HUES6 (cell line): ENCODE measurements at regions not wholly inside any gene's neighbourhood (a gene's known extent, or its start where the extent isn't known, plus 50 kb on each side); places are given as distances from the start of the nearest gene placed in this dataset.

Experiments
- H3K27ac ChIP-seq: 2 replicates; pipeline ENCODE4 v1.7.0; 2013; ENCODE audit warnings: low read depth, mild to moderate bottlenecking, low read length, inconsistent platforms
- H3K27me3 ChIP-seq: 2 replicates; pipeline ENCODE4 v1.6.1; 2013; ENCODE audit warnings: low read length; ENCODE audit not compliant: control insufficient read depth, insufficient read depth
- H3K36me3 ChIP-seq: 2 replicates; pipeline ENCODE4 v1.6.1; 2013; ENCODE audit warnings: low read length; ENCODE audit not compliant: control insufficient read depth, insufficient read depth
- H3K4me1 ChIP-seq: 2 replicates; pipeline ENCODE4 v1.6.1; 2013; ENCODE audit warnings: low read length; ENCODE audit not compliant: control insufficient read depth, insufficient read depth
- H3K4me3 ChIP-seq: 2 replicates; pipeline ENCODE4 v1.5.1; 2013; ENCODE audit warnings: low read depth, low read length
- H3K9ac ChIP-seq: one replicate; pipeline ENCODE4 v1.6.1; 2013; ENCODE audit warnings: mild to moderate bottlenecking, low read length
- H3K9me3 ChIP-seq: 2 replicates; pipeline ENCODE4 v1.6.1; 2013; ENCODE audit warnings: low read depth, low read length; ENCODE audit not compliant: control insufficient read depth, insufficient read depth

GRCh38 chr22:49470741-49471503 is 356.8 kb downstream of the BRD1 start:
- Histone ChIP-seq H3K27me3 (no peaks in the 10 kb centered on the region), H3K4me1 (no peaks in the 10 kb centered on the region), H3K9me3 (no peaks in the 10 kb centered on the region), H3K4me3 (no peak overlapping the region), H3K9ac (no peak overlapping the region), H3K27ac (no peak overlapping the region), H3K36me3 (no peaks in the 10 kb centered on the region)

DNA sequence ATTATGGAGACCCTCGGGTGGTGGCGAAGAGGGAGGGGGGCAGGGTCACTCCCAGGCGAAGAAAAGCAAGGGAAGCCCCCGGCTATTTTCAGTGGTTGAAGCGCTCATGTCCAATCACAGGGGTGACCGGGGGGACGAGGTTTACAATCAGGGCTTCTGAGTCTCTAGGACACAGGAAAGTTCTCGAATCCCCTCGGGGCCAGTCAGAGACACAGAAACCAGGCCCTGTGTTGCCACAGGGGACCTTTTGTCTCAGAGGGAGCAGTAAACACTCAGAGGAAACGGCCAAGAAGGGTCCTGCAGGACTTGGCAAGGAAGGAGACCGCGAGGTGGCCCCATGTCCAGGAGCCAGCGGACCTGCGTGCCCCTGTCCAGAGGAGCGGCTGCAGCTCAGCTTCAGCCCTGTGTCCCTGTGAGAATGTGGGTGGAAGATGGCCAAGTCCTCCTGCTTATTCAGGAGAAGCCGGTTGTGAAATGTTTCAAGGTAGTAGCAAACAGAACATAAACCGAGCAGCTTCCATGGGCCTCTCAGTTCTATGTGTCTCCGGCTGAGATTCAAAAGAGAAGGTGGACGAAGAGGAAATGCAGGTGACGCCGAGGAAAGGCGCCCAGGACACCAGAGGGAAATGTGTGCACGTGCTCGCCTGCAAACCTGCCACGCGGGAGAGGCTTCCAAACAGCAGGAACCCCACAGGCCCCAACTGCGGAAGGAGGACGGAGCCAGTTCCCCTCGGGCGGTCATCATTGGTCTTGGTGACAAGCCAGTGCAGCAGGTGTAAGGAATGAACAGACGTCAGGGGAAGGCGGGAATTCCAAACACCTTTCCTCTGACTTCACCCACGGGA is 357.6 kb downstream of the BRD1 start:
- Histone ChIP-seq H3K27me3 (no peaks in the 10 kb centered on the region), H3K9ac (no peak overlapping the region), H3K4me3 (no peak overlapping the region), H3K27ac (no peak overlapping the region), H3K36me3 (no peaks in the 10 kb centered on the region), H3K4me1 (no peaks in the 10 kb centered on the region), H3K9me3 (no peaks in the 10 kb centered on the region)

DNA sequence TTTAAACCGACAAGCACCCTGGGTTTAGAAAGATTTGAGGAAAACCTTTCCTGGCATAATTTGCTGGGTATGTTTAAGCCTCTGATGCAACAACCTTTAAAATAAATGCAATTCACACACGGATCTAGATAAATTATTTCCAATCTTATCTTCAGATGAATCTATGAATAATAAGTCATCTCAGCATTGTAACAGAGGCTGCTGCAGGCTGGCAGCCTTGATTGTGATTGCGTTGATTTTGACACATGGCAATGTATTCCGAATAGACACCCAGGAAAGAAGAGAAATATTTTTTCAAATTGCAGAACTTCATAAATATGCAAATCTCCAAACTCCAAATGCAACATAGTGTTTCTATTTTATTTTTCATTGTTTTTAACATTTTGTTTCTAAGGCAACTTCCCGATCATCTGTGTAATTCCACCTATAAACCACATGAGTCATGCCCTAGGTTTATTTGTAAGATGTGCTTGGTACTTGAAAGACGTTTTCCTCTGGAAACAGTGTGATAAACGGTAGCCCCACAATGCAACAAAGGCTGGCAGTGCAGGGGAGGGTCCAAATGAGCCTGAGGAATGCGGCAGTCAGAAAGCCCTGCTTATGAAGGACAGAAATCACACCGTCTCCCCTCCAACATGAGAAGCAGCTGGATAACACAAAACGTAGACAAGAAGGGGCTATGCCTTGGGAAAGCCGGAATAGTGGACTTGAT is 359.0 kb downstream of the BRD1 start:
- no peak overlapping the region for H3K4me3 ChIP-seq
- H3K9me3 ChIP-seq: no peaks in the 10 kb centered on the region
- H3K36me3 ChIP-seq: no peaks in the 10 kb centered on the region
- no peak overlapping the region for H3K27ac ChIP-seq
- no peak overlapping the region for H3K9ac ChIP-seq
- H3K4me1 ChIP-seq: no peaks in the 10 kb centered on the region
- H3K27me3 ChIP-seq: no peaks in the 10 kb centered on the region

DNA sequence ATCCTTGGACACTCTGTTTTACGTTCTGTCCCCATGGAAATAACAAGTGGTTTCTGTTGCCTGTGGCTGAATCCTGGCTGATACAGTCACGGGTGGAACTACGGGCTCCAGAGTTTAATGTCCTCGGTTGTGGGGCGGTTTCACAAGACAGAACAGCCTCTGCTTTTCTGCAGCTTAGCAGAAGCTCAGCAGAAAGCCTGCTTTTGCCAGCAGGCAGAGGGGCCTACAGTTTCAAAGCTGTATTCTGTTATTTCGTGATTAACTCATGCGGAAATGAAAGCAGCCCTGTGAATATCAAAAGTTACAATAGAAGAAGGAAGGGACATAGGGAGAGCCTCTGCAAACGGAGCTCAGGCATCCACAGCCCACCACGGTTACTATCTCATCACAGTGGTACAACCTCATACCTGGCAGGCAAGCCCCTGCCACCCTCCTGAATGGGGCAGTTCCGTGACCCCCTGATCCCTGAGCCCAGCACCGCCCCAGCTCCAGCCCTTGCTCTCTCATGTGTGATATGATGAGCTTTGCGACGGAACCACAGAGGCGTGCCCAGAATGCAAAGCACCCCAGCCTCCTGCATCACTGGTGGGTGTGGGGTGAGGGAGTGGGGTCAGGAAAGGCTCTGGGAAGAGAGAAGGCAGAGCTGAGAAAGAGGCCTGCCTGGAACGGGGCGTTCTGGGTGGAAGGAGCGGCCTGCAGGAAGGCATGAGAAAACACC is 360.6 kb downstream of the BRD1 start:
- no peaks in the 10 kb centered on the region for H3K27me3 ChIP-seq
- no peak overlapping the region for H3K27ac ChIP-seq
- no peak overlapping the region for H3K9ac ChIP-seq
- H3K9me3 ChIP-seq: no peaks in the 10 kb centered on the region
- no peaks in the 10 kb centered on the region for H3K36me3 ChIP-seq
- no peak overlapping the region for H3K4me3 ChIP-seq
- H3K4me1 ChIP-seq: no peaks in the 10 kb centered on the region

- no peaks in the 10 kb centered on the region for H3K4me1 ChIP-seq
- no peak overlapping the region for H3K9ac ChIP-seq
- H3K27ac ChIP-seq: no peak overlapping the region
- H3K4me3 ChIP-seq: no peak overlapping the region
- no peaks in the 10 kb centered on the region for H3K9me3 ChIP-seq
- H3K27me3 ChIP-seq: 0 out of 2 replicates have a peak, but pooled peaks cover 3% of the 10 kb centered on the region
- no peaks in the 10 kb centered on the region for H3K36me3 ChIP-seq
These were observed 363.6 kb downstream of the BRD1 start for GRCh38 chr22:49464037-49464436.

DNA sequence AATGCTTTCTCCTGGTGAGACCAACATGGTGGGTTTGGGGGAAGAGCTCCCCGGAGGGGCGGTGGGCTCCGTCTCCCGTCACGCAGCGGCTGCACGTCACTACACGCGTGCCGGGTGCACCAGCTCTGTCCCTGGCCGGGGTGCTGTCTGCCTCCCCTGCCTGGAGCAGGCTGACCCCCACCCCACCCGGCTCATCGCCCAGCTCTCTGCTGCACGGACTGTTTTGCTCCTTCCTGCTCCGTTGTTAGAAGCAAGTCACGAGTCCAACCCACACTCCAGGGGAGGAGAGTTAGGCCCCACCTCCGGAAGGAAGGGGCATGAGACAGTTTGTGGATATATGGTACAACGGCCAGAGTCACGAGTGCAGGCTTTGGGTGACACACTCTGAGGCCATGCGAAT is 364.9 kb downstream of the BRD1 start:
- 0 out of 2 replicates have a peak, but pooled peaks cover 3% of the 10 kb centered on the region for H3K27me3 ChIP-seq
- H3K4me1 ChIP-seq: no peaks in the 10 kb centered on the region
- H3K9ac ChIP-seq: no peak overlapping the region
- H3K4me3 ChIP-seq: no peak overlapping the region
- no peaks in the 10 kb centered on the region for H3K36me3 ChIP-seq
- H3K27ac ChIP-seq: no peak overlapping the region
- H3K9me3 ChIP-seq: no peaks in the 10 kb centered on the region

GRCh38 chr22:49462291-49462690 is 365.4 kb downstream of the BRD1 start:
- Histone ChIP-seq H3K9me3 (no peaks in the 10 kb centered on the region), H3K9ac (no peak overlapping the region), H3K4me3 (no peak overlapping the region), H3K4me1 (no peaks in the 10 kb centered on the region), H3K27me3 (0 out of 2 replicates have a peak, but pooled peaks cover 3% of the 10 kb centered on the region), H3K27ac (no peak overlapping the region), H3K36me3 (no peaks in the 10 kb centered on the region)

- H3K4me3 ChIP-seq: no peak overlapping the region
- no peaks in the 10 kb centered on the region for H3K36me3 ChIP-seq
- H3K27ac ChIP-seq: no peak overlapping the region
- H3K27me3 ChIP-seq: 0 out of 2 replicates have a peak, but pooled peaks cover 3% of the 10 kb centered on the region
- H3K4me1 ChIP-seq: no peaks in the 10 kb centered on the region
- no peaks in the 10 kb centered on the region for H3K9me3 ChIP-seq
- no peak overlapping the region for H3K9ac ChIP-seq
These were observed 366.0 kb downstream of the BRD1 start for GRCh38 chr22:49461674-49462073.

DNA sequence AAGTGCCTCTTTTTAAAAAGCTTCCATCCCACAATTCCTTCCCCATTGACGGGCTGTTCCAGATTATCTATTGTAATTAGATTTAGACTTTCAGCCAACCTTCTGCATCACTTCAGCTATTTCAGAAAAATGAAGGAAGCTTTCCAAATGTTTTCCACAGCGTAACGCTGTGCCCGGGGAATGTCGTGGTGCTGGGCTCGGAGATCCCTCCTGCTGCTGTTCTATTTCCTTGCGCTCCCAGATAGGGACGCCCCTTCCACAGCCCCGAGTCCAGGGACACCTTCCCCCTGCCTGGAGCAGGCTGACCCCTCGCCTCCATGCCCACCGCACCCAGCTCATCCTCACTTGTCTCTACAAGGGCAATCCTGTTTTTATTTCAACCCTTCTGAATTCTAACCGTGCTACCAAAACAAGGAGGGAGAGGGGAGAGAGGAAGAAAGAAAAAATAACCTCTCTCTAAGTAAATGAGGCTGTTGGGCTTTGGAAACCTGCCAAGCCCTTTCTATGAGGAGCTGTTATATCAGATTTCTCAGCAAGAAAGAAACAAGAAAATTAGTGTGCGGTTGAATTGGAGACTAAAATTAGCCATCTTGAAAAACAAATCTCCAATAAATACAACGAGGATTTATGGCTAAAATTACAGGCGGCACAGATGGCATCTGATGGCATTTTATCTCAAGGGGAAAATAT is 366.9 kb downstream of the BRD1 start:
- no peak overlapping the region for H3K9ac ChIP-seq

DNA sequence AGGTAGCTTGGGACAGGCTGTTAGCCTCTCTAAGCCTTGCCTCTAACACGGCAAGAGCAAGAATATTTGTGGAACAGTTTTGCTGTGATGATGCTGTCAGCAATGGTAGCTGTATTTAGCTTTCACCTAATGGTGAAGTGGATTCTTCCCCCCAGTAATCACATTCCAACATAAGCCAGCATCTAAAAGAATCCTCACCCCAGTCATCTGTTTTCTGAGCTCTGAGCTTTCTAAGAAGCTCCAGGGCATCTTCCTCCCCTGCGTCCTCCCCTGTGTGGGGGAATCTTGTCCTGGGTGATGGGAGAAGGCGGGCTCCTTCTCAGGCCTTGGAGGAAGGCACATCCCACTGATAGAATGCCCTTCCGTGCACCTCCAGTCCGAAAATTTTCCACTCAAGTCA is 367.6 kb downstream of the BRD1 start:
- H3K9ac ChIP-seq: no peak overlapping the region
- no peaks in the 10 kb centered on the region for H3K36me3 ChIP-seq
- no peaks in the 10 kb centered on the region for H3K4me1 ChIP-seq
- no peak overlapping the region for H3K4me3 ChIP-seq
- 0 out of 2 replicates have a peak, but pooled peaks cover 3% of the 10 kb centered on the region for H3K27me3 ChIP-seq
- no peaks in the 10 kb centered on the region for H3K9me3 ChIP-seq
- H3K27ac ChIP-seq: no peak overlapping the region

More for the DNA sequence above, 366.9 kb downstream of the BRD1 start:
- no peaks in the 10 kb centered on the region for H3K4me1 ChIP-seq
- no peak overlapping the region for H3K4me3 ChIP-seq
- H3K9me3 ChIP-seq: no peaks in the 10 kb centered on the region
- 0 out of 2 replicates have a peak, but pooled peaks cover 3% of the 10 kb centered on the region for H3K27me3 ChIP-seq
- H3K36me3 ChIP-seq: no peaks in the 10 kb centered on the region
- H3K27ac ChIP-seq: no peak overlapping the region
